K562 (cell line): ENCODE measurements at regions not wholly inside any gene's neighbourhood (a gene's known extent, or its start where the extent isn't known, plus 50 kb on each side); places are given as distances from the start of the nearest gene placed in this dataset.
A peak's percentile ranks its signal among the peaks of the same experiment; 100 is the strongest.

ENCODE experiments used
- ATAC-seq: fragments of 200-7000 bp; cut with Tn5 transposase; 3 replicates; pipeline ENCODE4 v1.9.1; 2020; ENCODE audit warnings: moderate library complexity
- BruUV-seq: library from RNA; stranded (reverse); fragments of 400-500 nt; replicated peaks from 2 replicates; lab custom pipeline; 2021; lab: Mats Ljungman, UMichigan
- CTCF ChIA-PET: fragments of 300-600 bp; formaldehyde crosslinking; extraction: SDS; loops from one replicate; lab custom pipeline; 2021; ENCODE audit warnings: low intra/inter-chr PET ratio; lab: Yijun Ruan, JAX
- POLR2A ChIA-PET: fragments of 300-600, 350-650 bp; sonication (Branson Sonifier 250); formaldehyde crosslinking; extraction: SDS; loops from one replicate; lab custom pipeline; 2021; ENCODE audit warnings: antibody characterized with exemption, inconsistent platforms; lab: Yijun Ruan, JAX
- DNase-seq, 4 experiments: peaks; one replicate each; pipeline versions ENCODE4 v3.0.0 to v3.0.0-alpha.2; 2011 to 2018; ENCODE audit warnings: low spot score in 3 of 4, mixed read lengths in 3 of 4; ENCODE audit errors: extremely low read depth in 1 of 4
- FAIRE-seq: peaks from 2 replicates; lab custom pipeline; 2011; peaks lifted over from hg19 to GRCh38; lab: Jason Lieb, UNC
- H2AFZ ChIP-seq: 2 replicates; pipeline ENCODE4 v1.6.0; 2011; ENCODE audit warnings: low read depth, low read length, control low read depth, inconsistent platforms
- H3K27ac ChIP-seq: fragments of 200-600 bp; 3 replicates; pipeline ENCODE4 v1.8.0; 2011; ENCODE audit warnings: low read depth, mild to moderate bottlenecking, control low read depth, inconsistent platforms, low read length, moderate library complexity, mixed read lengths; ENCODE audit errors: extremely low read depth
- H3K27me3 ChIP-seq, 2 experiments: fragments of 300-600 bp in 1 of 2; 2 replicates in 1 of 2; 3 replicates in 1 of 2; pipeline versions ENCODE4 v1.6.0 to v1.8.0; 2011; ENCODE audit warnings: inconsistent platforms in 2 of 2, low read length in 2 of 2, mild to moderate bottlenecking in 1 of 2, mixed read lengths in 1 of 2, moderate library complexity in 1 of 2; ENCODE audit not compliant: control insufficient read depth in 2 of 2, insufficient read depth in 2 of 2
- H3K36me3 ChIP-seq: fragments of 300-600 bp; 3 replicates; pipeline ENCODE4 v1.8.0; 2011; ENCODE audit warnings: mild to moderate bottlenecking, low read length, inconsistent platforms; ENCODE audit not compliant: control insufficient read depth, insufficient read depth
- H3K4me1 ChIP-seq, 2 experiments: fragments of 200-600 bp in 1 of 2; replicated peaks in 1 of 2; 2 replicates in 1 of 2; 3 replicates in 1 of 2; pipeline versions ENCODE4 v1.5.1 to v1.8.0; 2011; ENCODE audit warnings: inconsistent platforms in 2 of 2, low read length in 2 of 2, mild to moderate bottlenecking in 1 of 2, mixed read lengths in 1 of 2, moderate library complexity in 1 of 2; ENCODE audit not compliant: control insufficient read depth in 2 of 2, insufficient read depth in 2 of 2
- H3K4me2 ChIP-seq: 2 replicates; pipeline ENCODE4 v1.6.1; 2011; ENCODE audit warnings: low read length, control low read depth, inconsistent platforms, mixed read lengths; ENCODE audit not compliant: insufficient read depth
- H3K4me3 ChIP-seq: fragments of 200-600 bp; sonication (generic), shearing (Covaris generic); 2 replicates; pipeline ENCODE4 v1.5.1; 2016; ENCODE audit warnings: control low read depth, inconsistent platforms
- H3K79me2 ChIP-seq: fragments of 200-600 bp; 3 replicates; pipeline ENCODE4 v1.8.0; 2011; ENCODE audit warnings: low read length, inconsistent platforms; ENCODE audit not compliant: control insufficient read depth, insufficient read depth
- H3K9ac ChIP-seq, 2 experiments: 2 replicates each; pipeline versions ENCODE4 v1.6.0 to v1.6.1; 2011; ENCODE audit warnings: low read depth in 2 of 2, low read length in 2 of 2, control low read depth in 1 of 2, inconsistent platforms in 1 of 2, mild to moderate bottlenecking in 1 of 2, mixed read lengths in 1 of 2; ENCODE audit not compliant: insufficient read depth in 1 of 2
- H3K9me1 ChIP-seq: one replicate; pipeline ENCODE4 v1.6.0; 2011; ENCODE audit warnings: inconsistent platforms, mild to moderate bottlenecking, low read length, moderate library complexity; ENCODE audit not compliant: control insufficient read depth, insufficient read depth
- H3K9me3 ChIP-seq: replicated peaks from 2 replicates; pipeline ENCODE4 v1.5.1; 2011; ENCODE audit warnings: low read depth, low read length, inconsistent platforms; ENCODE audit not compliant: control insufficient read depth, insufficient read depth
- H4K20me1 ChIP-seq: replicated peaks from 2 replicates; pipeline ENCODE4 v1.6.1; 2011; ENCODE audit warnings: low read length, inconsistent platforms, mixed read lengths; ENCODE audit not compliant: control insufficient read depth, insufficient read depth
- KAT7 ChIP-seq: sonication (generic); formaldehyde crosslinking; IDR thresholded peaks from 2 replicates; pipeline ENCODE4 v1.8.0; 2022; ENCODE audit warnings: missing genetic modification reagents, mild to moderate bottlenecking, borderline replicate concordance
- TFE3 ChIP-seq: fragments of 450-650 bp; formaldehyde crosslinking; IDR thresholded peaks from 2 replicates; pipeline ENCODE4 v1.4.0; 2020; ENCODE audit warnings: mild to moderate bottlenecking, mixed read lengths
- ZNF140 ChIP-seq: fragments of 250-450 bp; sonication (Bioruptor Pico); IDR thresholded peaks from 2 replicates; pipeline ENCODE4 v1.8.0; 2021; ENCODE audit warnings: moderate library complexity, mild to moderate bottlenecking, inconsistent platforms
- ZNF23 ChIP-seq: fragments of 250-450 bp; sonication (Bioruptor Pico); IDR thresholded peaks from 2 replicates; pipeline ENCODE4 v1.4.0; 2020; ENCODE audit warnings: mild to moderate bottlenecking
- ZNF445 ChIP-seq: fragments of 250-450 bp; sonication (Bioruptor Pico); IDR thresholded peaks from 2 replicates; pipeline ENCODE4 v1.4.0; 2020; ENCODE audit warnings: low read depth, mild to moderate bottlenecking, moderate library complexity
- whole genome bisulfite sequencing: fragments of 100-300 bp; shearing (Covaris generic); methylation state at CpG from one replicate; pipeline ENCODE4 v1.1.6; 2016; ENCODE audit warnings: low coverage, mixed read lengths; ENCODE audit not compliant: insufficient coverage; ENCODE audit errors: missing lambda C conversion rate; 5-methylcytosine and 5-hydroxymethylcytosine counted together
- in situ Hi-C: fragments of 300-500 bp; cut with MboI; formaldehyde crosslinking; loops from 4 replicates; pipeline ENCODE4 v1.15.0; 2018; ENCODE audit warnings: inconsistent platforms, mixed read lengths
- intact Hi-C: fragments of 100-400 bp; cut with micrococcal nuclease; formaldehyde crosslinking; loops from 2 replicates; pipeline ENCODE4 v1.14.2; 2022

- intact Hi-C loops, result no loop called here
- H2AFZ ChIP-seq, result no peak overlapping the region
Measured at GRCh38 chr3:88528494-88528893, 378.7 kb downstream of the C3orf38 start.

GRCh38 chr3:88534534-88534933 lies 384.8 kb downstream of the C3orf38 start:
- no peak for DNase-seq
- BruUV-seq, result no TSS peak
- POLR2A ChIA-PET, result no interaction called here
- TF ChIP-seq TFE3 (peak; percentile 62), ZNF23 (no peak)
- TF ChIP-seq, all 486 proteins: peak for 1
- Histone ChIP-seq H3K4me1 (no peaks in the 10 kb centered on the region), H3K4me3 (no peak overlapping the region), H3K27me3 (no peaks in the 10 kb centered on the region), H3K9me3 (no peaks in the 10 kb centered on the region), H3K9me1 (no peaks in the 10 kb centered on the region), H4K20me1 (no peaks in the 10 kb centered on the region), H3K9ac (no peak overlapping the region), H3K27ac (no peak overlapping the region), H3K36me3 (no peaks in the 10 kb centered on the region), H3K79me2 (no peaks in the 10 kb centered on the region), H2AFZ (no peak overlapping the region), H3K4me2 (no peak overlapping the region)
- ATAC-seq (no peak), FAIRE-seq (no peak)
- 0% methylated on average over 4 of the region's 4 CpGs for WGBS
- CTCF ChIA-PET, result no interaction called here
- intact Hi-C loops (no loop called here), in situ Hi-C loops (no loop called here)

More at GRCh38 chr3:88528494-88528893, 378.7 kb downstream of the C3orf38 start:
- no peak overlapping the region for H3K9ac ChIP-seq
- no peaks in the 10 kb centered on the region for H3K9me3 ChIP-seq
- no peaks in the 10 kb centered on the region for H3K27me3 ChIP-seq
- no peak for FAIRE-seq
- WGBS, result 0% methylated on average over 2 of the region's 3 CpGs
- H3K9me1 ChIP-seq, result no peaks in the 10 kb centered on the region
- H3K4me2 ChIP-seq, result no peak overlapping the region
- CTCF ChIA-PET, result no interaction called here
- H3K4me1 ChIP-seq, result no peaks in the 10 kb centered on the region
- no peaks in the 10 kb centered on the region for H3K36me3 ChIP-seq
- H3K4me3 ChIP-seq, result no peak overlapping the region
- POLR2A ChIA-PET, result no interaction called here
- no peaks in the 10 kb centered on the region for H4K20me1 ChIP-seq
- no TSS peak for BruUV-seq
- H3K27ac ChIP-seq, result no peak overlapping the region
- no peak for TF ChIP-seq KAT7 (CRISPR knock-in tag)
- TF ChIP-seq ZNF140 (CRISPR knock-in tag), result no peak
- TF ChIP-seq ZNF445 (CRISPR knock-in tag), result no peak
- H3K79me2 ChIP-seq, result no peaks in the 10 kb centered on the region
- no peak for ATAC-seq
- in situ Hi-C loops, result no loop called here
- no peak for DNase-seq
